Activated T-cell treated with anti-CD3 and anti-CD28 coated beads, Interleukin-2, amount 50 U/mL, for 48 hours (primary cell): ENCODE measurements at regions not wholly inside any gene's neighbourhood (a gene's known extent, or its start where the extent isn't known, plus 50 kb on each side); places are given as distances from the start of the nearest gene placed in this dataset.
A peak's percentile ranks its signal among the peaks of the same experiment; 100 is the strongest.
"Not testable (repeated sequence)": the region's sequence is repeated elsewhere in the genome, so short reads cannot be mapped to it uniquely, and the experiment has no call there.

Source experiments
- DNase-seq, 2 experiments: peaks; one replicate each; pipeline ENCODE4 v3.0.0-alpha.2; 2020

DNA sequence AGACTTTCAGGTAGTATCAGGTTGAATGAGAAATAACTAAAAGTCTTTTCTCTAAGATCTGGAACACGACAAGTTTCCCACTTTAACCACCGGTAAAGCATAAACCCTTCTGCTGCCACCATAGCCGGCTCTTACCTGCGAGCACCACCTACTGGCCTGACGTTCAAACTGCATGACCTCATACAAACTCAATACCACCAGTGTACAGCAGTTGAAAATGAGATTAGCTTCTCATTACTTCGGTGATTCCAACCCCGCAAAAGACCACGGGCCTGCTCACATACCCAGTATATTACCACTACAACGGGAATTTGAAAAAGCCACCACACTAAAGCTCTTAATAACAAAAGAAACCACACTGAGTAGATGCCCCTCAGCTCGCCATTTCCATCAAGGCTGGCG lies 1238.6 kb downstream of the TMEM121 start:
- peak; percentile 58 to 59 for DNase-seq

DNA sequence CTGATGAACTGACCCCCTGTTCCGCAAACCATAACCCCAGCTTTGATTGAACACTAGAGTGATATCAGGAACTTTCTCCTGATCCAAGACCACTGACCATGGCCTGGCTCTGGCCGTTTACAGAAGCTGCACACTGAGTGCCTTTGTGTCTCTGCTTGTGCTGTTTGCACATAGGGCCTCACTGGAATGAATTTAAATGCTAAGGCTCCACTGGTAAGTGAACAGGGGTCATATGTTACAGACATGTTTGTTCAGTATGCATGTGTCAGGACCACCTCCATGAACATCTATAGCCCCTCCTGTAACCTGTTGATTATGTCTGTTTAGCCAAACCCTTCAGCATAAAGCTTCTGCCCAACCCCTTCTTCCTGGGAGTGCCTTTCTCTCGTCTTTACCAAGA lies 1239.8 kb downstream of the TMEM121 start:
- DNase-seq: no peak

DNA sequence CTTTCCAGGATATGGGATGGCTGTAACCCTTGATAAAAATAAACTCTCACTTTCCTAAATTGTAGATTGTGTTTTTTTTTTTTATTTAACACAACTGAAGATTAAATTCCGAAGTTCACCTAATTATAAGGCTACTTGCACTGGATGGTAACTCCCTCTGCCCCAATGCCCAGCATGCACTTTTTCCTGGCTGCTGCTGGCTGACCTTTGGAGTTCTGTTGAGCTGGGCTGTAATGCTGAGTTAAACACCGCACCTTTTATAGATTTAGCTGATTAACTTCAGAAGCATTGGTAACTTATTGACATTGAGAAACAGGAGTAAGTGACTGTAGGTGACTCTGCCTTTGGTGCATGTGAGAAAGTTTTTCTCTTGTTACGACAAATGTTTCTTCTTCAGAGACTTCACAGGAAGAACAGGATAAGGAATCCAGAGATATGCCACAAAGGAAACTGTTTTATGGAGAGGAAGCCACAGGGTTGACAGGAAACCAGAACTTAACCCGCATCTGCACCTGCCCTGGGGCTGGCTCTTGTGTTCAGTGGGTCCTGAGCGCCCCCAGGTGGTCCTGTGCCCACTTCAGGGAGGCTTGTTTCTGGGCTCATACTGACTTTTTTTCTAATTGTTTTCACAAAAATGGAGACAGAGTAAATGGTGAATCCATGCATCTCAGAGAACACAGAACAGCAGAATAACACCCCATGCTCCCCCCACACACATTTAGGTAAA lies 1240.3 kb downstream of the TMEM121 start:
- peak; percentile 73 to 78 for DNase-seq

DNA sequence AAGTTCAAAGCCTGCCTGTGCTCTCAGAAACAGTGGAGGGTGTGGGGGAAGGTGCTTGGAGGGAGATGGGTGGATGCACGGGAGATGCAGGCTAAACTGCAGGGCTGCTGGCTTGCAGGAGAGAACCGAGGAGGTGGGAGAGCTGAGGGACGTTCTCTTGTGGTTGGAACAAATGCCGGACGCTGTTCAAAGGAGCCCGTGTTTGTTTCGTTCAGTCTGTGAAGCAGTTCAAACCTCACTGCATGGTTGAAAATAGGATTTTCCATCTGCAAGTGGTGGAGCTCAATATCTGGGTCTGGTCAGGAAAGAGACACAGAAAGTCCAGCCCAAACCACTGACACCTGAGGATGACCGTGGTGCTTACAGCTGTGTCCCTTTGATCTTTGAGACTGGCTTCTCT lies 1241.8 kb downstream of the TMEM121 start:
- not testable (repeated sequence) for DNase-seq

DNA sequence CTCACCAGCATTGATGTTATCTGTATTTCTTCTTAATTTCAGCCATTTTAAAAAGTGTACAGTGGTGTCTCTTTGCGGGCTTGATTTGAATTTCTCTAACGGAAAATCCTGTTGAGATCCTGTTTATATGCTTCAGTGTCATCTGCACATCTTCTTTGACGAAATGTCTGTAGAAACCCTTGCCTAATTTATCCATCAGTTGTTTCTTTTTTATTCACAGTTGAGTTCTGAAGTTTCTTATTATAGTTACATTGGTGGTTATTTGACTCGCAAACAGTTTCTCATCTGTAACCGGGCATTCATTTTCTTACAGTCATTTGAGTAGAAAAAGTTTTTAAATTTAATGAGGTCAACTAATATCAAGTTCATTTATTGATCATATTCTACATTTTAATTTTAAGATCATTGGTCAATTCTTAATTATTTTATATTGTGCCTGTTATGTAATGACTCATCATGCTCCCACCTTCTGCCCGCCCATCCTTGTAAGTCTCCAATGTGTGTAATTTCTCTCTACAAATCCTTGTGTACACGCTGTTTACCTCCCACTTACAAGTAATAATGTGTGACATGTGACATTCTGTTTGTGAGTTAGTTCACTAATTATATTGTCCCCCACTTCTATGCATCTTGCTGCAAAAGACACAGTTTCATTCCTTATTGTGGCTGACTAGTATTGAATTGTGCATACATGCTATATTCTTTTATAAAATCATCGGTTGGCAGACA lies 1242.8 kb downstream of the TMEM121 start:
- DNase-seq: not testable (repeated sequence)

DNA sequence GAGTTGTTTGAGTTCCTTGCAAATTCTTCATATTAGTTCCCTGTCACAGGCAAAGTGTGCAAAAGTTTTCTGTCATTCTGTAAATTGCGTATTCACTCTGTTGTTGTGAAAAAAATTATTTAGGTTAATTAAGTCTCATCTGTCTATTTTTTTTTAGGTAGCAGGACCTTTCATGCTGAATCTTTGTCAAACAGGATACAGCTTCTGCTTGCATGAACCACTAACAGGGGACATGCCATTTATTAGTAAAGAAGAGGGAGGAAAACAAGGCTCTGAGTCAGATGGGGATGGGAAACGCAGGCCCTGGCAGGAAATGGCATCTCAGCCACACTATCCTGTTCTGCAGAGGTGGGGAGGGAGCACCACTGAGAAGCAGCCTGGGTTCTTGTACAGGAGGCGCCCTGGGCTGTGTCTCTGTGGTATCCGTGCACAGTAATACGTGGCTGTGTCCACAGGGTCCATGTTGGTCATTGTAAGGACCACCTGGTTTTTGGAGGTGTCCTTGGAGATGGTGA lies 1243.8 kb downstream of the TMEM121 start:
- not testable (repeated sequence) for DNase-seq

DNA sequence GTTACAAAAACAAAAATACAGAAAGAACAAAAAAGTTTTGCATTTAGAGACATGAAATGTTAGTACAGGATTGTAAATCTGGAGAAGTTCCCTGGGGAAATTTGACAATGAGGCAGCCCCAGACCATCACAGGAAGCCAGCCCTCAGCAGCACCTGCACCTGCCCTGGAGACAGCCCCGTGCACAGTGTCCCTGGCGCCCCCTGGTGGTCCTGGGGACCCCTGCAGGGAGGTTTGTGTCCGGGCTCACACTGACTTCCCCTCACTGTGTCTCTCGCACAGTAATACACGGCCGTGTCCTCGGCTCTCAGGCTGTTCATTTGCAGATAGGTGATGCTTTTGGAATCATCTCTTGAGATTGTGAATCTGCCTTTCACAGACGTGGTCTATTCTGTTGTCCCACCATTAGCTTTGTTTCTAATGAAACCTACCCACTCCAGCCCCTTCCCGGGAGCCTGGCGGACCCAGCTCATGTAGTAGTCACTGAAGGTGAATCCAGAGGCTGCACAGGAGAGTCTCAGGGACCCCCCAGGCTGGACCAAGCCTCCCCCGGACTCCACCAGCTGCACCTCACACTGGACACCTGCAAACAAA lies 1248.6 kb downstream of the TMEM121 start:
- peak; percentile 87 to 88 for DNase-seq

DNA sequence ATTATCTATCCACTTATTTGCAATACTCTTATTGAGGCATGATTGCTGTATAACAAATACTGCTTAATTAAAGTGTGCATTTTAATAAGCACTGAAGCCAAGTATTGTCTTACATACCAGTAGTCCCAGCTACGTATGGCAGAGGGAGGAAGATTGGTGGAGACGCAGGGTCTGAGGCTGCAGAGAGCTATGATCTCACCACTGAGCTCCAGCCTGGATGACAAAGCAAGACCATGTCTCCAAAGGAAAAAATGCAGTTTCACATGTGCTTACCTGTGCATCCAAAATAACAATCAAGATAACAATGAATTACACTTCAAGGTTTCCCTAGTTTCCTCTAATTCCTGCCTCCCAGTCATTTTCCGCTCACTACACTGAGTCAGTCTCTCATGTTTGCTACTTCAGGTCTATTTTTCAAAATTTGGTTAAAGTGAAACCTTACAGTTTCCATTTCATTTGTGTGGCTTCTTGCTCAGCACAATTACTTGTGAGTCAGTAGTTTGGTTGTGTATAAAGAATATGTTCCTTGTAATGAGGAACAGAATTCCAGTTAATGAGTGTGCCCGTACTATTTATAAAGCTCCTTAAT lies 1250.1 kb downstream of the TMEM121 start:
- no peak for DNase-seq

DNA sequence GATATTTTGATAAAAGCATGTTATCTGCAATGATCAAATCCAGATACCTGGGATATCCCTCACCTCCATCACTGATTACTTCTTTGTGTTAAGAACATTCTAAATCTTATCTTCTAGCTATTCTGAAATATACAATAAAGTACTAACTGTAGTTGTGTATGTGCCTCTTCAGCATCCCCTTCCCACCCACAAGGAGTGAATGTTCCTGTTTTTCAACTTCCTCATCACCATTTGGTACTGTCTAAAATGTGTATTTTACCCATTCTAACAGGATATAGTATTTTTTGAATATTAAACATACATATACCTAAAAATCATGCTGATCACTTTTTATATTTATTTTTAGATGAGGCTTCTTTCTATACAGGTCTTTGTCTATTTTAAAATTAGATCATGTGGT lies 1252.6 kb downstream of the TMEM121 start:
- DNase-seq: no peak

DNA sequence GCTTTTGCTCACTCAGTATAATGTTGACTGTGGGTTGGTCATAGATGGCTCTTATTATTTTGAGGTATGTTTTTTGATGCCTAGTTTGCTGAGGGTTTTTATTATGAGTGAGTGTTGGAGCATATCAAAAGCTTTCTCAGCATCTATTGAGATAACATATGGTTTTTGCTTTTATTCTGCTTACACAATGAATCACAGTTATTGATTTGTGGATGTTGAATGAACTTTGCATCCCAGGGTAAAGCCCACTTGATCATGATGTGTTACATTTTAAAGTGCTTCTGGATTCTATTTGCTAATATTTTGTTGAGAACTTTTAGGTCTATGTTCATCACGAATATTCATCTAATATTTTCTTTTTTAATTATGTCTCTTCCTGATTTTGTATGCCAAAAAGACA lies 1260.3 kb downstream of the TMEM121 start:
- DNase-seq: no peak

DNA sequence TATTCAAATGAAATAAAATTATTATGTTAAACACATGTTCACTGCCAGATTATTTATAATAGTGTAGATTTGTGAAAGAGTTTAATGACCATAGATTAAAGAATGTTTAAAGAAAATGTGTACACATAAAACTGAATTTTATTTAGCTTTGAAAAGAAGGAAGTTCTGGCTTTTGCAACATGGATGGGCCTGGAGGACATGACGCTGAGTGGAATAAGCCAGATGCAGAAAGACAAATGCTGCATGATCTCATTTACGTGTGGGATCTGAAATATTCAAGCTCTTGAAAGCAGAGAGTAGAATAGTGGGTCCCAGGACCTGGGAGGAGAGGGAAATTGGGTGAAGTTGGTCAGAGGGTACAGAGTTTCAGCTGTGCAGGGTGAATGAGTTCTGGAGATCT lies 1261.2 kb downstream of the TMEM121 start:
- no peak for DNase-seq

DNA sequence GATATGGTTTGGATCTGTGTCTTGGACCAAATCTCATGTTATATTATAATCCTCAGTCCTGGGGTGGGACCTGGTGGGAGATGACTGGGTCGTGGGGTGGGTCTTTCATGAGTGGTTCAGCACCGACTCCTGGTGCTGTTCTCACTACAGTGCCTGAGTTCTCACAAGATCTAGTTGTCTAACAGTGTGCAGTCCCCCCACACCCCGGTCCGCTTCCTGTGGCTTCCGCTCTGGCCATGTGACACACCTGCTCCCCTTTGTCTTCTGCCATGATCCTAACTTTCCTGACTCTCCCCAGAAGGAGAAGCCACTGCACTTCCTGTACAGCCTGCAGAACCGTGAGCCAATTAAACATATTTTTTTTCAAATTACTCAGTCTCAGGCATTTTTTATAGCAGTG lies 1262.2 kb downstream of the TMEM121 start:
- DNase-seq: no peak

DNA sequence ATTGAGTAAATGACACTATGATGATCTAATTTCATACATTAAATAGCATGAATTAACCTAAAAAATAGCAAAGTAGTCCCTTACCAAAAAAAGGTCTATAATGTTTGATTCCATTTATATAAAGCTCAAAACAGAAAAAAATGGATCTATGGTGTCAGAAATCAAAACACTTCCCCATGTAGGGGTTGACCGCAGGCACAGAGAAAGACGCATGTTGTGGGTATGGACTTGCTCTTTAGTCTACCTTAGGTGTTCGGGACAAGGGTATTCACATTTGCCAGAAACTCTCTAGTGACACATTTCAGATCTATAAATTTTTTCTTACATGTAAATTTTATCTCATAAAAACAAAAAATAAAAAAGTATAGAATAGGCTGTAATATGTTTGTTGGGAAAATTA lies 1262.9 kb downstream of the TMEM121 start:
- DNase-seq: no peak

DNA sequence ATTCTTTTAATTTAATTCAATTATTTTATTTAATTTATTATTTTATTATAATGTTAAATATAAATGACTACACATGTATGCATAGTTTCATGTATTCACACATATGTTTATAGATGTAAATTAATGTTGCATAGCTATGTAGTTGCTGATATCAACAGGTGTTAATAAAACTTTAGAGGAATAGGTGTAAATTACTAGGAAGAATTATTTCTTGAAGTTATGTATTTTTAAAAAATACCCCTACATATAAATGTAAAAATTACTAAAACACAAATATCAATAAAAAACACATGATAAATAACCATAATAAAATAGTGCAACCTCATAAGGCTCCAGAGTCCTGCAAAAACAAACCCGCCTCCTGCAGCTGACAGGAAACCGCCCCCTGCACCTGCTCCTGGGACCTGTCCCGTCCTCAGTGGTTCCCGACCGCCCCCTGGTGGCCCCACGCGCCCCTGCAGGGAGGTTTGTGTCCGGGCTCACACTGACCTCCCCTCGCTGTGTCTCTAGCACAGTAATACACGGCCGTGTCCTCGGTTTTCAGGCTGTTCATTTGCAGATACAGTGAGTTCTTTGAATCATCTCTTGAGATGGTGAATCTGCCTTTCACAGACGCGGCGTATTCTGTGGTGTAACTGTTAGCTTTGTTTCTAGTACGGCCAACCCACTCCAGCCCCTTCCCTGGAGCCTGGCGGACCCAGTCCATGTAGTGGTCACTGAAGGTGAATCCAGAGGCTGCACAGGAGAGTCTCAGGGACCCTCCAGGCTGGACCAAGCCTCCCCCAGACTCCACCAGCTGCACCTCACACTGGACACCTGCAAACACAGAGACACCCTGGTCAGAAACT lies 1264.0 kb downstream of the TMEM121 start:
- DNase-seq: peak; percentile 89 to 92

DNA sequence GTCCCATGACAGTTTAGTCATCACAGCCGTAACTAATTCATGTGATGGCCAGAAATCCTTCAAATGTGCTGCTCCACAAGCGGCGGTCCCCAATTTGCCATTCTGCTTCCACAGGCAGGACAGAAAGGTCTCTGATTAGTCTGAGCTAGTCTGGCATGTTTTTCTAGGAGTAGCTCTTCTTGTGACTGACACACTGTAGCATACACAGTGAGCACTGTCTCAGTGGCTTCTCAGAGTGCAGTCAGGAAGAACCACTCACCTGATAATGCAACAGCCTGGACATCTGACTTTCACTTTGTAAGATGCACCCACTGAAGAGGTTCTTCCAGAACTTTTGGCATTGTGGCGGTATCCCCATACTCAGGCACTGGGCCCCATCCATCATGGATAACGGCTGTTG lies 1266.2 kb downstream of the TMEM121 start:
- DNase-seq: no peak

DNA sequence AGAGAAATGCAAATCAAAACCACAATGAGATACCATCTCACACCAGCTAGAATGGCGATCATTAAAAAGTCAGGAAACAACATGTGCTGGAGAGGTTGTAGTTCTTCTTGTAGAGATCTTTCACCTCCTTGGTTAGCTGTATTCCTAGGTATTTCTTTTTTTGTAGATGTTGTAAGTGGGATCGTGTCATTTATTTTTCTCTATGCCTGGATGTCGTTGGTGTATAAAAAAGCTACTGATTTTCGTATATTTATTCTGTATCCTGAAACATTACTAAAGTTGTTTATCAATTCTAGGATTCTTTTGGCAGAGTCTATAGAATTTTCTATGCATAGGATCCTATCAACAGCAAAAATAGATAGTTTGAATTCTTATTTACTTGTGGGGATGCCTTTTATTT lies 1271.8 kb downstream of the TMEM121 start:
- DNase-seq: not testable (repeated sequence)

DNA sequence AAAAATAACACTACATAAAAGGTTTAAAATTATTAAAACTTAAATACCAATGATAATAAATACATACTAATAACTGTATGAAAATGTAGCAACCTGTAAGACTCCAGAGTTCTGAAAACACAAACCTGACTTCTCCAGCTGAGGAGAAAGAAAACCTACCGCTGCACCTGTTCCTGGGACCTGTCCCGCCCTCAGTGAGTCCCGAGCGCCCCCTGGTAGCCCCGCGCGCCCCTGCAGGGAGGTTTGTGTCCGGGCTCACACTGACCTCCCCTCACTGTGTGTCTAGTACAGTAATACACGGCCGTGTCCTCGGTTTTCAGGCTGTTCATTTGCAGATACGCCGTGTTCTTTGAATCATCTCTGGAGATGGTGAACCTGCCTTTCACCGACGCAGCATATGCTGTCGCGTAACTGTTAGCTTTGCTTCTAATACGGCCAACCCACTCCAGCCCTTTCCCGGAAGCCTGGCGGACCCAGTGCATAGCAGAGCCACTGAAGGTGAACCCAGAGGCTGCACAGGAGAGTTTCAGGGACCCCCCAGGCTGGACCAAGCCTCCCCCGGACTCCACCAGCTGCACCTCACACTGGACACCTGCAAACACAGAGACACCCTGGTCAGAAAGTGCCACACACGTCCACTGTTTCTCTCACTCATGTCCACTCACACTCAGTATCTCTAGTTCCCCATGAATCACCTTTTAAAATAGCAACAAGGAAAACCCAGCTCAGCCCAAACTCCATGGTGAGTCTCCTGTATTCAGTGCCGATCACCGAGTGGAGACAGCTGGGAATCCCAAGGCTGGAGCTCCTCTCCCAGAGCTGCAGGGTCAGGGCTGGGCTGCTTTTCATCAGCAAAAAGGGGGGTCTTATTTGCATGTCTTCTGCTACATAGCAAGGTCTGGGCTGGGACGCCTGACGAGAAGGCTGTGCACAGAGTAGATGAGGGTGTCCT lies 1276.3 kb downstream of the TMEM121 start:
- DNase-seq: no peak

DNA sequence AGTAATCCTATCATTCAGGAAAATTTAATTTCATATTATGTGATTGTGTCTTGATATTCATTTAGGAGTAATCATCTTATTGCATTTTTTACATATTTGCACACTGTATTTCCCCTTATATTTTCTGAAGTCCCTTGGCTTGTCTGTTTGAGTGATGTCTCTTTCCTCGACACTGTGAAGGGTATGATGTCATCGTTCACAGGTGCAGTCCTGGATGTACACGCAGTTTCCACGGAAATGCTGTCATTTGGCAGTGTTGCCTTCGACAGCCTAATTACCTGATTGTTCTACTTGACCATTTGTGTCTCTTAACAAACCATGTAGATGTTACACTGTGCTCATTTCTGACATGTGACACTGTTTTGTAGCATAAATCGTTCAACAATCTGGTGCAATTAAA lies 1277.0 kb downstream of the TMEM121 start:
- DNase-seq: no peak

DNA sequence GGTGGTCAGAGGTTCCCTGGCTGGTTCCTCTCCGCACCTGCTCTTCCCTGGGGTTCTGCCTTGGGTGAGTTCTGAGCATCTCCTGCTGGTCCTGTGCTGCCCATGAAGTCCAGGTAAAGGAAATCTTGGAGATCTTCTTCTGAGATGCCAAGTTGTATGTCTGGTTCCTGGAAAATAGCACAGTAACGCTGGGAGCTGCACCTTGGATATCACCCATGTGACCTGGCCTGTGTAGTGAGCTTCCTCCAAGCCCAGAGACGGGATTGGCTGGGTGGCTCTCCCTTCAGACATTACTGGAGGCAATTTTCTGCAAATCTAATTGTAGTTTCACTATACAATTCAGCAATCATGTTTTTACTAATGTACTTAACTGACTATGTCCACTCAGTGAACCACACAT lies 1281.1 kb downstream of the TMEM121 start:
- DNase-seq: no peak

DNA sequence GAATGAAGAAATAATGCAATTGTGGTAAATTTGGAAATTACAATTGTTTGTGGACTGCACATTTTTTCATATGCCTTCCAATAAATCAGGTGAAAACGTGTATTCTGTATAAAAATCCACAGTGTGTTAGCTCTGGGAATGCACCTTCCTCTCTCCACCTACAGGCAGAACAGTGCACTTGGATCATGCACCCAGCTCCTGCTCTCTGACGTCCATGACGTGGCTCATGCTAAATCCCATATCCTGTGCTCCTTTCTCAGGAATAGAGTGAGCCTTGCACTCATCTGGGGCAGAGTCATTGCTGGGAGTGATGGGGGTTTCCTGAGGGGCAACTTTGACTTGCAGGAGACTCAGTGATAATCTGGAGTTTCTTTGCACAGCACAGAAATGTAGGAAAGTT lies 1282.1 kb downstream of the TMEM121 start:
- DNase-seq: no peak

DNA sequence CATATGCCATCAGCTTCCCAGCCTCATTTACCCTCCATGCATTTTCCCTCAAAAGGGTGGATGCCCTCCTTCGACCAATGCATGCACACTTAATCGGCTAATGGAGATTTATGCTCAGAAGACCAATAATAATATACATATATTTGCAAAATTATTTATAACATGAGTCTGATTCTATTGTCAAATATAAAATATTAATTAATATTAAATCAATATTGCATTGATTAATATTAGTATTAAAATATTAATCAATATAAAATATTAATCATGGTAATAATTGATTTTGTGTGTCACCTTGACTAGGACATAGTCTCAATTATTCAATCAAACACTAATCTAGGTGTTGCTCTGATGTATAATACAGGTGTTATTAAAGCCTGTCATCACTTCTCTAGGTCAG lies 1282.5 kb downstream of the TMEM121 start:
- no peak for DNase-seq
